NCI-H187 treated with DMSO at 0.1 percent for 48 hours (cell line): ENCODE measurements at regions not wholly inside any gene's neighbourhood (a gene's known extent, or its start where the extent isn't known, plus 50 kb on each side); places are given as distances from the start of the nearest gene placed in this dataset.
"Not testable (repeated sequence)": the region's sequence is repeated elsewhere in the genome, so short reads cannot be mapped to it uniquely, and the experiment has no call there.

ENCODE experiments used
- DNase-seq: peaks from one replicate; lab custom pipeline; 2025; lab: John Stamatoyannopoulos, UW

GRCh38 chr15:31433091-31433490 is 106.5 kb downstream of the KLF13 start:
- no peak for DNase-seq

GRCh38 chr15:31433574-31433973 is 106.9 kb downstream of the KLF13 start:
- no peak for DNase-seq

GRCh38 chr15:31434275-31434587 is 107.6 kb downstream of the KLF13 start:
- DNase-seq = no peak

GRCh38 chr15:31434588-31435260 is 108.1 kb downstream of the KLF13 start:
- no peak for DNase-seq

- no peak for DNase-seq
Measured at GRCh38 chr15:31435261-31435911, 108.8 kb downstream of the KLF13 start.

GRCh38 chr15:31435912-31436628 is 109.4 kb downstream of the KLF13 start:
- no peak for DNase-seq

- DNase-seq = no peak
Measured at GRCh38 chr15:31437686-31438085, 111.1 kb downstream of the KLF13 start.

GRCh38 chr15:31438601-31439265 is 112.1 kb downstream of the KLF13 start:
- peak; percentile 74 for DNase-seq

GRCh38 chr15:31439328-31439727 is 112.7 kb downstream of the KLF13 start:
- no peak for DNase-seq

GRCh38 chr15:31440216-31440615 is 113.6 kb downstream of the KLF13 start:
- not testable (repeated sequence) for DNase-seq

- no peak for DNase-seq
Measured at GRCh38 chr15:31440754-31441311, 114.2 kb downstream of the KLF13 start.

- DNase-seq = no peak
Measured at GRCh38 chr15:31442226-31442625, 115.6 kb downstream of the KLF13 start.

- DNase-seq = no peak
Measured at GRCh38 chr15:31442699-31443111, 116.1 kb downstream of the KLF13 start.

GRCh38 chr15:31444844-31445243 is 118.2 kb downstream of the KLF13 start:
- no peak for DNase-seq

- DNase-seq = no peak
Measured at GRCh38 chr15:31446546-31446945, 119.9 kb downstream of the KLF13 start.

- DNase-seq = no peak
Measured at GRCh38 chr15:31447931-31448634, 121.4 kb downstream of the KLF13 start.

- no peak for DNase-seq
Measured at GRCh38 chr15:31448635-31448979, 122.0 kb downstream of the KLF13 start.

- DNase-seq = no peak
Measured at GRCh38 chr15:31452595-31453557, 126.2 kb downstream of the KLF13 start.

- no peak for DNase-seq
Measured at GRCh38 chr15:31453558-31454318, 127.1 kb downstream of the KLF13 start.

GRCh38 chr15:31455499-31455898 is 128.9 kb downstream of the KLF13 start:
- no peak for DNase-seq
